Neural cell (in vitro differentiated cells): ENCODE measurements at regions not wholly inside any gene's neighbourhood (a gene's known extent, or its start where the extent isn't known, plus 50 kb on each side); places are given as distances from the start of the nearest gene placed in this dataset.

Source experiments
- CTCF ChIP-seq: fragments of 450-650 bp; IDR thresholded peaks from 2 replicates; pipeline ENCODE4 v1.5.1; 2014; ENCODE audit warnings: antibody characterized with exemption, mild to moderate bottlenecking, moderate library complexity; ENCODE audit not compliant: poor library complexity, severe bottlenecking
- EP300 ChIP-seq: fragments of 450-650 bp; conservative IDR thresholded peaks from 2 replicates; pipeline ENCODE4 v1.6.1; 2014; ENCODE audit warnings: antibody characterized with exemption, mild to moderate bottlenecking, moderate library complexity; ENCODE audit not compliant: poor library complexity, severe bottlenecking
- EZH2 ChIP-seq: fragments of 200-600, 300-800 bp; shearing (Covaris generic), sonication (generic); IDR thresholded peaks from 2 replicates; pipeline ENCODE4 v1.6.1; 2014; ENCODE audit warnings: antibody characterized with exemption, low read length, borderline replicate concordance, mild to moderate bottlenecking; ENCODE audit not compliant: insufficient read depth, poor library complexity, severe bottlenecking
- MXI1 ChIP-seq: fragments of 450-650 bp; conservative IDR thresholded peaks from 2 replicates; pipeline ENCODE4 v1.6.1; 2014; ENCODE audit warnings: antibody characterized with exemption, mild to moderate bottlenecking; ENCODE audit not compliant: poor library complexity, severe bottlenecking
- POLR2AphosphoS5 ChIP-seq: IDR thresholded peaks from 2 replicates; pipeline ENCODE4 v1.6.1; 2012
- RAD21 ChIP-seq: fragments of 450-650 bp; conservative IDR thresholded peaks from 2 replicates; pipeline ENCODE4 v1.6.1; 2014; ENCODE audit warnings: antibody characterized with exemption, mild to moderate bottlenecking, moderate library complexity
- SMC3 ChIP-seq: fragments of 450-650 bp; conservative IDR thresholded peaks from 2 replicates; pipeline ENCODE4 v1.6.1; 2014; ENCODE audit warnings: antibody characterized with exemption, mild to moderate bottlenecking, moderate library complexity; ENCODE audit not compliant: poor library complexity
- TAF1 ChIP-seq: IDR thresholded peaks from 2 replicates; pipeline ENCODE4 v1.6.1; 2012; ENCODE audit warnings: low read depth

- TF ChIP-seq CTCF (no peak), TAF1 (no peak), EP300 (no peak), RAD21 (no peak), EZH2 (no peak), POLR2AphosphoS5 (no peak), SMC3 (no peak), MXI1 (no peak)
Observed at GRCh38 chr3:72558001-72558400, 290.2 kb downstream of the SHQ1 start.
